PFSK-1 (cell line): ENCODE measurements at regions not wholly inside any gene's neighbourhood (a gene's known extent, or its start where the extent isn't known, plus 50 kb on each side); places are given as distances from the start of the nearest gene placed in this dataset.

Experiments used
- FOXP2 ChIP-seq: optimal IDR thresholded peaks from 2 replicates; pipeline ENCODE3; 2011; ENCODE audit warnings: borderline replicate concordance, control low read depth, inconsistent platforms; ENCODE audit not compliant: insufficient read depth; ENCODE audit errors: extremely low read length, extremely low read depth
- POLR2AphosphoS5 ChIP-seq: IDR thresholded peaks from 2 replicates; pipeline ENCODE4 v1.6.1; 2012; ENCODE audit warnings: low read depth, mild to moderate bottlenecking, control low read depth, low read length, moderate library complexity
- REST ChIP-seq, 2 experiments: IDR thresholded peaks; 2 replicates each; pipeline versions ENCODE4 v1.6.1 to v1.8.0; 2011 to 2012; ENCODE audit warnings: low read depth in 2 of 2, low read length in 2 of 2, control low read depth in 1 of 2, inconsistent platforms in 1 of 2, mild to moderate bottlenecking in 1 of 2, moderate library complexity in 1 of 2; ENCODE audit not compliant: insufficient read depth in 1 of 2
- SIN3A ChIP-seq: IDR thresholded peaks from 2 replicates; pipeline ENCODE4 v1.6.1; 2012; ENCODE audit warnings: mild to moderate bottlenecking, low read length, moderate library complexity, borderline replicate concordance; ENCODE audit not compliant: insufficient read depth
- TAF1 ChIP-seq: IDR thresholded peaks from 2 replicates; pipeline ENCODE4 v1.6.1; 2012; ENCODE audit warnings: low read length, control low read depth, borderline replicate concordance; ENCODE audit not compliant: insufficient read depth

DNA sequence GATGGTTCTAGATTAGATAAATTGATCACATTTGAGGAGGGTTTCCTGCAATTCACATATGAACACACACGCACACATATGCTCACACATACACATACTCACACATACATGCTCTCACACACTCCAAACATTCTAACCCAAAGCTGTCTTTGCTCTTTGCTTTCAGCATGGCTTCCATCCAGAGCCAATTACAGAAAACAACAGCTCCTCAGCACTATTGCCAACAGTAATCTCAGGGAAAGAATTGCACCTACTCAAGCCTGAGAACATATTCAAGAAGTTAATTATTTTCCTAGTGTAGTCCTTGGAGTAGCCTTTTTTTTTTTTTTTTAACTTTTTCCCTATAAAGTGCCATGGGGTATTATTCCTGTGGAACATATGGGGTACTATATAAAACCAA, 246.9 kb upstream of the PARD3B start:
- TF ChIP-seq FOXP2 (no peak), TAF1 (no peak), POLR2AphosphoS5 (no peak), REST (IDR thresholded peaks at IDR 0.05; ENCODE audit: insufficient read depth in 1 of 2, low read depth in 2 of 2, low read length in 2 of 2) (no peak), SIN3A (no peak)

GRCh38 chr2:204299766-204300165, 245.5 kb upstream of the PARD3B start:
- TF ChIP-seq FOXP2 (no peak), SIN3A (no peak), TAF1 (no peak), REST (IDR thresholded peaks at IDR 0.05; ENCODE audit: insufficient read depth in 1 of 2, low read depth in 2 of 2, low read length in 2 of 2) (no peak), POLR2AphosphoS5 (no peak)

- no peak for TF ChIP-seq FOXP2
- no peak for TF ChIP-seq TAF1
- no peak for TF ChIP-seq SIN3A
- TF ChIP-seq REST (IDR thresholded peaks at IDR 0.05; ENCODE audit: insufficient read depth in 1 of 2, low read depth in 2 of 2, low read length in 2 of 2) = no peak
- TF ChIP-seq POLR2AphosphoS5 = no peak
Observed at GRCh38 chr2:204306667-204307066, 238.6 kb upstream of the PARD3B start.

DNA sequence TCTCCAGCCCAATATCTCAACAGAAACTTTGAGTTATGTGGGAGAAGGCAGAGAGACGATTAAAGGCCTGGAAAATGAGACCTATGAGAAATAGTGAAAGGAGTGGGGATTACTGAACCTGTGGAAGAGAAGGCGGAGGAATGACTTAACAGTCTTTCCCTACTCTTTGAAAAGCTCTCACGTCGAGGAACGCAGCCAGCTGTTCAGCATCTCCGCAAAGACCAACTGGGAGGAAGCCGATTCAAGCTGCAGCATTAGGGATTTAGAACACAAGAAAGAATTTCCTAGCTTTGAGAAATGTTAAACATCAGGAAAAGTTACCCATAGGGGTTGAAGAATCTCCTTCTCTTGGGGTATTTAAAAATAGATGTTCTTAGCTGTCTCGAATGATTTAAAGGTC, 233.2 kb upstream of the PARD3B start:
- TF ChIP-seq REST (IDR thresholded peaks at IDR 0.05; ENCODE audit: insufficient read depth in 1 of 2, low read depth in 2 of 2, low read length in 2 of 2) (no peak), SIN3A (no peak), FOXP2 (no peak), POLR2AphosphoS5 (no peak), TAF1 (no peak)

GRCh38 chr2:204313256-204313655, 232.0 kb upstream of the PARD3B start:
- no peak for TF ChIP-seq FOXP2
